Epidermal melanocyte (primary cell): ENCODE measurements at regions not wholly inside any gene's neighbourhood (a gene's known extent, or its start where the extent isn't known, plus 50 kb on each side); places are given as distances from the start of the nearest gene placed in this dataset.
A peak's percentile ranks its signal among the peaks of the same experiment; 100 is the strongest.
"Not testable (repeated sequence)": the region's sequence is repeated elsewhere in the genome, so short reads cannot be mapped to it uniquely, and the experiment has no call there.

ENCODE experiments used
- DNase-seq: peaks from one replicate; pipeline ENCODE4 v3.0.0; 2011; ENCODE audit warnings: low spot score; ENCODE audit not compliant: insufficient read length

GRCh38 chrX:50967736-50968135 lies 57.2 kb downstream of the BMP15 start:
- no peak for DNase-seq

- not testable (repeated sequence) for DNase-seq
These were observed 58.5 kb downstream of the BMP15 start for GRCh38 chrX:50968871-50969635.

GRCh38 chrX:50971395-50971794 lies 60.9 kb downstream of the BMP15 start:
- DNase-seq: no peak

GRCh38 chrX:50973199-50973598 lies 62.7 kb downstream of the BMP15 start:
- no peak for DNase-seq

- no peak for DNase-seq
These were observed 68.6 kb downstream of the BMP15 start for GRCh38 chrX:50978920-50979682.

GRCh38 chrX:50980251-50980650 lies 69.7 kb downstream of the BMP15 start:
- DNase-seq: no peak

- DNase-seq: no peak
These were observed 78.1 kb downstream of the BMP15 start for GRCh38 chrX:50988649-50989048.

- DNase-seq: no peak
These were observed 86.4 kb downstream of the BMP15 start for GRCh38 chrX:50996930-50997329.

- not testable (repeated sequence) for DNase-seq
These were observed 89.8 kb downstream of the BMP15 start for GRCh38 chrX:51000384-51000783.

GRCh38 chrX:51001733-51002632 lies 91.4 kb downstream of the BMP15 start:
- peak; percentile 14 for DNase-seq

- DNase-seq: no peak
These were observed 95.5 kb downstream of the BMP15 start for GRCh38 chrX:51006064-51006463.

GRCh38 chrX:51024106-51024696 lies 113.7 kb downstream of the BMP15 start:
- DNase-seq: no peak

- DNase-seq: no peak
These were observed 116.3 kb downstream of the BMP15 start for GRCh38 chrX:51026862-51027261.

GRCh38 chrX:51035746-51036145 lies 125.2 kb downstream of the BMP15 start:
- DNase-seq: no peak

- no peak for DNase-seq
These were observed 137.4 kb downstream of the BMP15 start for GRCh38 chrX:51047950-51048349.

GRCh38 chrX:51053741-51054140 lies 143.2 kb downstream of the BMP15 start:
- DNase-seq: no peak

GRCh38 chrX:51098046-51098445 lies 187.5 kb downstream of the BMP15 start:
- DNase-seq: no peak

GRCh38 chrX:51119058-51119926 lies 208.8 kb downstream of the BMP15 start:
- DNase-seq: not testable (repeated sequence)

- DNase-seq: not testable (repeated sequence)
These were observed 206.9 kb upstream of the NUDT10 start for GRCh38 chrX:51125743-51126142.

GRCh38 chrX:51144828-51145442 lies 187.7 kb upstream of the NUDT10 start:
- DNase-seq: no peak
